ENCODE measurements at regions not wholly inside any gene's neighbourhood (a gene's known extent, or its start where the extent isn't known, plus 50 kb on each side); places are given as distances from the start of the nearest gene placed in this dataset.
"Not testable (repeated sequence)": the region's sequence is repeated elsewhere in the genome, so short reads cannot be mapped to it uniquely, and the experiment has no call there.

DNA sequence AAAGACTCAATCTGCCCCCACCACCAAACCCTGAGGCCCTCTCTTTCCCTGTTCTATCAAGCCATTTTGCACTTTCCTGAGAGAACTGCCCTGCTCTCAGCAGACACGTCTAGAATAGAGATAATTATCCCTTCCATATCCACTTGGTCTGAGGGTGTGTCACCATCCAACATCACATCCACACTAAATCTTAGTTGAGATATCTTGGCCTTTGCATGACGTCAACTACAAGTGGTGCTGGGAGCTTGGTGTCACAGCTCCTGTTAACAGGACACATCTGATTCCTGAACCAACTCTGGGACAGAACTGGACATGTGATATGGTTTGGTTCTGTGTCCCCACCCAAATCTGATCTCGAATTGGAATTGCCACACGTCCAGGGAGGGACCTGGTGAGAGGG, 1109.2 kb downstream of the TMEM121 start:
- H3K27me3 Mint-ChIP-seq (ENCODE audit: insufficient read depth), result peaks cover 2% of the 10 kb centered on the region; the same call in 1 of the 2 replicates
- H3K4me1 Mint-ChIP-seq (ENCODE audit: low read depth), result no peaks in the 10 kb centered on the region
- no peaks in the 10 kb centered on the region for H3K36me3 Mint-ChIP-seq (ENCODE audit: low read depth)
- no peak overlapping the region for H3K27ac Mint-ChIP-seq
- TF ChIP-seq, protein P1, sequence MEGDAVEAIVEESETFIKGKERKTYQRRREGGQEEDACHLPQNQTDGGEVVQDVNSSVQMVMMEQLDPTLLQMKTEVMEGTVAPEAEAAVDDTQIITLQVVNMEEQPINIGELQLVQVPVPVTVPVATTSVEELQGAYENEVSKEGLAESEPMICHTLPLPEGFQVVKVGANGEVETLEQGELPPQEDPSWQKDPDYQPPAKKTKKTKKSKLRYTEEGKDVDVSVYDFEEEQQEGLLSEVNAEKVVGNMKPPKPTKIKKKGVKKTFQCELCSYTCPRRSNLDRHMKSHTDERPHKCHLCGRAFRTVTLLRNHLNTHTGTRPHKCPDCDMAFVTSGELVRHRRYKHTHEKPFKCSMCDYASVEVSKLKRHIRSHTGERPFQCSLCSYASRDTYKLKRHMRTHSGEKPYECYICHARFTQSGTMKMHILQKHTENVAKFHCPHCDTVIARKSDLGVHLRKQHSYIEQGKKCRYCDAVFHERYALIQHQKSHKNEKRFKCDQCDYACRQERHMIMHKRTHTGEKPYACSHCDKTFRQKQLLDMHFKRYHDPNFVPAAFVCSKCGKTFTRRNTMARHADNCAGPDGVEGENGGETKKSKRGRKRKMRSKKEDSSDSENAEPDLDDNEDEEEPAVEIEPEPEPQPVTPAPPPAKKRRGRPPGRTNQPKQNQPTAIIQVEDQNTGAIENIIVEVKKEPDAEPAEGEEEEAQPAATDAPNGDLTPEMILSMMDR (IDR thresholded peaks at IDR 0.05), result no peak
- no peak for DNase-seq
- peaks cover 58% of the 10 kb centered on the region for H3K9me3 Mint-ChIP-seq
- no peak overlapping the region for H3K4me3 Mint-ChIP-seq

GRCh38 chr14:106638786-106639452, 1112.5 kb downstream of the TMEM121 start:
- not testable (repeated sequence) for H3K27me3 Mint-ChIP-seq (ENCODE audit: insufficient read depth); H3K27ac Mint-ChIP-seq; H3K4me3 Mint-ChIP-seq; H3K36me3 Mint-ChIP-seq (ENCODE audit: low read depth); DNase-seq; H3K4me1 Mint-ChIP-seq (ENCODE audit: low read depth)
- H3K9me3 Mint-ChIP-seq, result peaks cover 49% of the 10 kb centered on the region

GRCh38 chr14:106642090-106642489, 1115.7 kb downstream of the TMEM121 start:
- H3K4me1 Mint-ChIP-seq (ENCODE audit: low read depth), result no peaks in the 10 kb centered on the region
- DNase-seq, result no peak
- H3K27me3 Mint-ChIP-seq (ENCODE audit: insufficient read depth), result no peaks in the 10 kb centered on the region
- peaks cover 38% of the 10 kb centered on the region for H3K9me3 Mint-ChIP-seq
- no peak overlapping the region for H3K4me3 Mint-ChIP-seq
- H3K27ac Mint-ChIP-seq, result no peak overlapping the region
- peaks cover 8% of the 10 kb centered on the region; the same call in 1 of the 2 replicates for H3K36me3 Mint-ChIP-seq (ENCODE audit: low read depth)
- TF ChIP-seq, protein P1 (IDR thresholded peaks at IDR 0.05), result no peak

- not testable (repeated sequence) for H3K4me1 Mint-ChIP-seq (ENCODE audit: low read depth); H3K27me3 Mint-ChIP-seq (ENCODE audit: insufficient read depth); H3K36me3 Mint-ChIP-seq (ENCODE audit: low read depth); DNase-seq; H3K27ac Mint-ChIP-seq; H3K4me3 Mint-ChIP-seq
- peaks cover 37% of the 10 kb centered on the region for H3K9me3 Mint-ChIP-seq
Measured at GRCh38 chr14:106642971-106643370, 1116.6 kb downstream of the TMEM121 start.

GRCh38 chr14:106648874-106649273, 1122.5 kb downstream of the TMEM121 start:
- H3K9me3 Mint-ChIP-seq, result peaks cover 62% of the 10 kb centered on the region
- not testable (repeated sequence) for H3K36me3 Mint-ChIP-seq (ENCODE audit: low read depth); H3K27me3 Mint-ChIP-seq (ENCODE audit: insufficient read depth); DNase-seq; H3K27ac Mint-ChIP-seq; H3K4me3 Mint-ChIP-seq; H3K4me1 Mint-ChIP-seq (ENCODE audit: low read depth)

DNA sequence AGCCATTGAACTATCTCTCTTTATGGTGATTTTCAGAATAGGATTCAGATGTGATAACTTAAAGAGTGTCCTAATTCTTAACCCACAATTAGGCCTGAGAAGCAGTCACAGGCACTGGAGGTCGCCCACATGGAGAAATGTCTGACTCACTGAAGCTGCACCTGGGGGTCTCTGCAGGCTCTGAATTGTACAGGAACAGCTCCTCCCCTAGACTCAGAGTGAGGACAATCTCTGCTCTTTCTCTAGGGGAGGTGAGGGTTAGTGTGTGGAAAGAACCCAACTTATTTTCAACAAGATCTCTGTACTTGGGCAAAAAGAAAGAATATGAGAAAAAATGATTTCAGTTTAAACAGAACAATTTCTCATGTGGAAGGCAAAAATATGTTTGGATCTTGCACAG, 1124.6 kb downstream of the TMEM121 start:
- Mint-ChIP-seq H3K36me3 (ENCODE audit: low read depth) (no peaks in the 10 kb centered on the region; the same call in 1 of the 2 replicates), H3K27ac (no peak overlapping the region), H3K4me3 (no peak overlapping the region), H3K27me3 (ENCODE audit: insufficient read depth) (no peaks in the 10 kb centered on the region; the same call in 1 of the 2 replicates), H3K9me3 (peaks cover 70% of the 10 kb centered on the region), H3K4me1 (ENCODE audit: low read depth) (no peaks in the 10 kb centered on the region)
- TF ChIP-seq, protein P1 (IDR thresholded peaks at IDR 0.05), result no peak
- DNase-seq, result no peak

- Mint-ChIP-seq H3K36me3 (ENCODE audit: low read depth) (no peaks in the 10 kb centered on the region; the same call in 1 of the 2 replicates), H3K9me3 (peaks cover 77% of the 10 kb centered on the region), H3K4me1 (ENCODE audit: low read depth) (no peaks in the 10 kb centered on the region), H3K4me3 (no peak overlapping the region), H3K27ac (no peak overlapping the region), H3K27me3 (ENCODE audit: insufficient read depth) (no peaks in the 10 kb centered on the region; the same call in none of the 2 replicates)
- TF ChIP-seq, protein P1 (IDR thresholded peaks at IDR 0.05), result no peak
- DNase-seq, result no peak
Measured at GRCh38 chr14:106652494-106652893, 1126.1 kb downstream of the TMEM121 start.
